NCI-H748 treated with DMSO at 0.1 percent for 48 hours (cell line): ENCODE measurements at regions not wholly inside any gene's neighbourhood (a gene's known extent, or its start where the extent isn't known, plus 50 kb on each side); places are given as distances from the start of the nearest gene placed in this dataset.
"Not testable (repeated sequence)": the region's sequence is repeated elsewhere in the genome, so short reads cannot be mapped to it uniquely, and the experiment has no call there.

ENCODE experiments used
- DNase-seq: peaks from one replicate; lab custom pipeline; 2025; lab: John Stamatoyannopoulos, UW

DNA sequence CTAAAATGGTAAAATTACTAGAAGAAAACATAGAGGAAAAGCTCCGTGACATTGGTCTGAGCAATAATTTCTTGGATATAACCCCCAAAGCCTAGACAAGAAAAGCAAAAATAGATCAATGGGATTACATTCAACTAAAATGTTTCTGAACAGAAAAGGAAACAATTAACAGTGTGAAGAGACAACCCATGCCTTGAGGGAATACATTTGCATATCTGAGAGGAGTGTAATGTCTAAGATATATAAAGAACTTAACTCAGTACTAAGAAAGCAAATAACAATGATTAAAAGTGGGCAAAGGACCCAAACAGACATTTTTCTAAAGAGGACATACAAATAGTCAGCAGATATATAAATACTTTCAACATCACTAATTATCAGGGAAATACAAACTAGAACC, 206.2 kb downstream of the VAPA start:
- DNase-seq: no peak

DNA sequence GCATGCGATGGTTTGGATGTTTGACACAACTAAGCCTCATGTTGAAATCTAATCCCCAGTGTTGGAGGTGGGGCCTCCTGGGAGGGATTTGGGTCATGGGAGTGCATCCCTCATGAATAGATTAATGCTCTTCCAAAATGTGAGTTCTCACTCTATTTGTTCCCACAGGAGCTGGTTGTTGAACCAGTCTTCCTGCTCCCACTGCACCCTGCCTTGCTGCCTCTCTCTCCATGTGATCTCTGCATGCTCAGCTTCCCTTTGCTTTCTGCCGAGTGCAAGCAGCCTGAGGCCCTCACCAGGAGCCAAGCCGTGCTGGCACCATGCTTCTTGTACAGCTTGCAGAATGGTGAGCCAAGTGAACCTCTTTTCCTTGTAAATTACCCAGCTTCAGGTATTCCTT, 206.8 kb downstream of the VAPA start:
- no peak for DNase-seq

DNA sequence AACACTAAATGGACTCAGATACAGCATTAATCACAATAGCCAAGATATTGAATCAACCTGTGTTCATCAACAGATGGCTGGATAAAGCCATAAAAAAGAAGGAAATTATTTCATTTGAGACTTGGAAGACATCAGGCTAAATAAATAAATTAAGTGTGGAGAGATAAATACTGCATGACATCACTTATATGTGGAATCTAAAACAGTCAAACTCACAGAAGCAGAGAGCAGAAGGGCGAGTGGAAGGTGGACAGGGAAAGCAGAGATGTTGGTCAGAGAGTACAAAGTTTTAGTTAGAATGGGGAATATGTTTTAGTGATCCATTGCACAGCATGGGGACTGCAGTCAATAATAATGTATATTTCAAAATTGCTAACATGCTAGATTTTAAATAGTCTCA, 207.2 kb downstream of the VAPA start:
- DNase-seq: no peak

DNA sequence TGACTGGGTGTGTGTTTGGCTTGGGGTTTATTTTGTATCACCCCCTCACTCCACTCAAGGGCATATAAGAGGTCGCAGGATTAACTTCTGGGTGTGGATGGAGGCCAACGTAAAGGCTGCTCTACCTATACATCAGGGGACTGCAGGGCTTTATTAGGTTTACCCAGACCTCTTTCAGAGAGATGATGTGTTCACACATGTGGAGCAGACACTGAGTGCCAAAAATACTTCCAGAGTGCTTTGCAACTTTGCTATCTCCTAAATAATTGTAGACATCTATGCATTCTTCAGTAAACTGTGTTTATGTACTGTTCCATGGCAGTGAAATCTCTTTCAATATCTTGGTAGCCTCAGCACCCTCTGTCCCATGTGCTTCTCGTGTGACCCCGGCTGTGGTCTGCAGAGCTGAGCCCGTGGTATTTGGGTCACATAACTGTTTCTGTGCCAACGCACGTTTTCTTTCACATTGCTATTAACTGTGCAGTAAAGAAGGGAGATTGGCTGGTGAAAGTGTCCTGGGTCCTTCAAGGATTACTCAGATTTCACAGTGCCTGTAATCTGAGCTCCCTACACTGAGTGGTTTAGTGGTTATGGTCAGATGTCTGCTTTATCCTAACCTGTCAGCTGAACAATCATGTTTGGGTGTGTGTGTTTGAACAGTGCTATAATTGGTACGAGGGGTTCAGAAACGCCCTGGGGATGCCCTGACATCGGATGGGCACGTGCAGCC, 208.1 kb downstream of the VAPA start:
- DNase-seq: peak; percentile 97

DNA sequence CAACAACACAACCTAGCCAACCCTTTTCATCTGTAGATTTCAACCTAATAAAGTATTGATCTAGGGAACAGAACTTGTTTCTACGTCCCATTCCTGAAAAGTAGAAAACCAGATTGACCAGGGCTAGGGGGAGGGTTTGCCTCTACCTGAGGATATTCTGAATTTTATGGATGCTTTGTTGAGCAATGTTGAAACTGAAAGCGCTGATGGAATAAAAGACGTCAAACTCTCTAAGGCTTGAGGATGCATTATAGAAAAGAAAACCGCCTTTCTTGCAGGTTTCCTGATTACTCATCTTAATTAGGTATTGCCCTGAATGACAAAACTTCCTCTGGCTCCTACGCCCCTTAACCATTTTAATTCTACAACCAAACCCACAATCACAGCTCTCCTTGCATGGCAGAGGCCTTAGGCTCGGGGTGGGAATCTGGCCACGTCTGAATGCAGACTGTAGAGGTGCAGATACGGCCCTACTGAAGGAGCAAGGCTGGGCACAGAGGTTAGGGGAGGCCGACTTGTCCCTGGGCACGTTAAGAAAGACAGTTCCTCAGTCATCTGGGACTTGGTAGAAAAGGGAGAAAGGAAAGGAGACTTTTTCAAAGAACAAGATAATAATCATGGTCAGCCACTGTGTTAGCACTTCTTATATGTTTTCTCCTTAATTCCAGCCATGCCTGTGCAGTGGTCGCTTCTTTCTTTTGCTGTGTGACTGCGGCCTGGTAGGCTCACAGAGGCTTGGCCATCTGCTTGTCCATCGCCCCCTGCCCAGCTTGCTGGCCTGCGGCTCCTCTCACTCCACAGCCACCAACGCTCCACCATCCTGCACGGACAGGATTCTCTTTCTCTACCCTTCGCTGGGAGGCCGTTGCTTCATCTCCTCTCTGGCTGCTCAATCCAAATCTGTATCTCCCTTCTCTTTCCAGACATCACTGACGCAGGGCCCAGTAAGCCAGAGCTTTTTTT, 209.5 kb downstream of the VAPA start:
- DNase-seq: no peak

DNA sequence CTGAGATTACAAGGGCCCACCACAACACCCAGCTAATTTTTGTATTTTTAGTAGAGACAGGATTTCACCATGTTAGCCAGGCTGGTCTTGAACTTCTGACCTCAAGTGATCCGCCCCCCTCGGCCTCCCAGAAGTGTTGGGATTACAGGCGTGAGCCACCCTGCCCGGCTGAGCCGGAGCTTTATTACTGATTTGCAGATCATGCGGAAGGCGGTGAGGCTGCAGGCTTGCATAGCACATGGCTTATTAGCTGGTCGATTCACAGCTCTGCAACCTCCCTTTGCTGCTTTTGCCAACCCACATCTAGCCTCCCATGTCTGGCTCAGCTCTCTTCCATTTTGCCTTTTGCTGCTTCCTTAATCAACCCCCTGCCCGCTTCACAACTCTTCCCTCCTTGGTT, 210.3 kb downstream of the VAPA start:
- DNase-seq: no peak

DNA sequence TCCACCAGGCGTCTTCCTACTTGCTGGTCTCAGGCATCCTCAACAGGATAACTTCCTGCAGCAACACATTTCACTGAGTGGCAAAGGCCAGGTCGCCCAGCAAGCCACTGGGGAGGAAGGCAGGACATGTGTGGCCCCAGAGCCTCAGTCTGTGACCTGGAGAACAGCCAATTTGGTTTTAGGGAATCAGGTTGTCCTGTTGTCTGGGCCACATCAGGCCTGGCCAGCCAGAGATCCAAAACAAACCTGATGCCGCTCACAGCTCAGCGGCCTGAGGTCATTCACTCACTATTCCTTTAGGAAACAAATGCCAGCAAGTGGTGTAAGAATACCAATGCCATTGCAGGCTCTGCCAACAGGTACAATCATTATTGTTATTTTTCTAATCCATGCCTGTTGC, 210.7 kb downstream of the VAPA start:
- no peak for DNase-seq

DNA sequence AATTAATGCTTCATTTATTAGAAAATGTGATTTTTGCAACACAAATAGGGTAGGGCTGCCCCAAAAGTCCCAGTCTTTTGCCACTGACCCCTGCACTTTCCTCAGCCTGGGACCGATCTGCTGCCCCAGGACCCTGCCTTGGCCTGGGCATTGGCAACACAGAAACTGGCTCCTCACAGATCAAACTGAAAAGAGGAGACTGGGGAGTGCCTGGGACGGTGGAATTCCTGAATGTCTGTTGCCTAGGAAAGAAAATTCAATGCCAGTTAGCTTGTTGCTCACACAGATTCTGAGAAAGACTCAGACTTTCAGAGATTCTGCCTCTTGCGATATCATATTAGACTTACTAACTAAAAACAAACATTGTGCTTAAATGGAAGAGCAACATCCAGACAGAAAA, 211.2 kb downstream of the VAPA start:
- no peak for DNase-seq

DNA sequence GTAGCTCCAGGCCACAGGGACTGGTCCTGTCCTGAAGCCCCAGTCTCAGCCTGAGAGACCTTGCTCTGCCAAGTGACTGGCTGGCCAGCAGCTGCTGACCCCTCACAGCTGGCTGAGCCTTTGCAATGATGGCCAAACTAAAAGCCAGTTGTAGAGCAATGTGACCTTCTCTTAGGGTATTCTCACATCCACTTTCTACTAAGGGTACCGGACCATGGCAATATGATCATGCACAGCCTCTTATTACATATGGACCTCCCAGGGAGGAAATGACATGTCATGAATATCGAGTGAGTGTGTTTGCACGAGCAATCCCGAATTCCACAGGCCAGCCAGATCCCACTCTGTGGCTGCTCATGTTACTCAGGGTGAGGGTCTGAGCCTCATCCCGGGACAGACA, 213.9 kb downstream of the VAPA start:
- DNase-seq: no peak

DNA sequence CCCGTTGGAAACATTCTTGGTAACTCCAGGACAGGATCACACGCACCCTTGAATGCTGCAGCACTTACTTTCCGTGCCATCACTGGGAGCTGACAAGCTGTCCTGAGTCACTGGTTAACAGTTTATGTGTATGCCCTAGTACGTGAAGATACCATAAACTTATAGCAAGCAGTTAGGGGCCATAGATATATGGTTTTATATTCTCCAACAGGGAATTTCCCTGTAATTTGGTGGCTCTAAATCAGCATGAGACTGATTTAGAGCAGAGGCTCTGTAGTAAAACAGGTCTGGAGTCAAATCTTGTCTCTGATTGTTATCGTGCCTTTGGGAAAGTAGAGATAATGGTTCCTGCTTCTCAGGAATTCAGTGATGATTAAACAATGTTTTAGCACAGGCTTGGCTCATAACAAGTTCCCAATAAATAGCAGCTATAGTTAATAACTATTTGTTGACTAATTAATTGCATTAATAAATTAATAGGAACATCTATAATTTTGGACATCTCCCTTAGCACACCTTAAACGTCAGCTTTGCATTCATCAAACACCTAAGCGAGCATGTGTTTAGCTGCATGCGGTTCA, 215.2 kb downstream of the VAPA start:
- DNase-seq: no peak

DNA sequence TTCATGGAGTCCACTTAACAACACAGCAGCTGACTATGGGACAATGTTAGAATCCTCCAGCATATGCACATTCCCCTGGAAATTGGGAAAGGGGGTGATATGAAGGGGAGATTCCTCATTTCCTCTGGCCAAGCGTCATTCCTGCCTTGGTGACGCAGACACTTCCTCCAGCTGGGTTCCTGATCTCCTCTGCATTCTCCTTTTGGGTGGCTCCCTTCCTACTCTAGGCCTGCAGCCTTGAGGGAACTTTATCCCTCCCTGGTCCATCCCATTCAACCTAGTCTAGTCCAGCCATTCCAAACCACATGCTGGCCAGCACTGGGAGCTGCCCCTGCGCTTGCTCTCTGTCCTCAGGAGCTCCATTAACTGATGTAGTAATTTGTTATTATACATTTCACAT, 216.8 kb downstream of the VAPA start:
- DNase-seq: no peak

DNA sequence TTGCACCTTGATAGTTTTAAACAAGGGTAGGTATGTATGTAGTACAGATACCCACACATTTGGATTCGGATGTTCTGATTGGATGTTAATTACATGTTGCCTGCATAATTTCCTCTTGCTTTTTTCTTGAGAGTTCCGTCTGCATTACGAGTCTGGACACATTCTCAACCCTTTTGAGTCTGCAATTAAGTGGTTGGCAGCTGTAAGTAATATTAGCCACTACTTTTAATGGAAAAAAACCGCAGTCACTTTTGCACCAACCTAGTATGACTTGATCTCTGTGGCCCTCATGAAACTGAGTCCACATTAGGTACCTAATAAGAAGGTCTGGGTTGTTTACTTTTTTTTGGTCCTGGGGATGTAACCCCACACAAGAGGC, 217.3 kb downstream of the VAPA start:
- no peak for DNase-seq

DNA sequence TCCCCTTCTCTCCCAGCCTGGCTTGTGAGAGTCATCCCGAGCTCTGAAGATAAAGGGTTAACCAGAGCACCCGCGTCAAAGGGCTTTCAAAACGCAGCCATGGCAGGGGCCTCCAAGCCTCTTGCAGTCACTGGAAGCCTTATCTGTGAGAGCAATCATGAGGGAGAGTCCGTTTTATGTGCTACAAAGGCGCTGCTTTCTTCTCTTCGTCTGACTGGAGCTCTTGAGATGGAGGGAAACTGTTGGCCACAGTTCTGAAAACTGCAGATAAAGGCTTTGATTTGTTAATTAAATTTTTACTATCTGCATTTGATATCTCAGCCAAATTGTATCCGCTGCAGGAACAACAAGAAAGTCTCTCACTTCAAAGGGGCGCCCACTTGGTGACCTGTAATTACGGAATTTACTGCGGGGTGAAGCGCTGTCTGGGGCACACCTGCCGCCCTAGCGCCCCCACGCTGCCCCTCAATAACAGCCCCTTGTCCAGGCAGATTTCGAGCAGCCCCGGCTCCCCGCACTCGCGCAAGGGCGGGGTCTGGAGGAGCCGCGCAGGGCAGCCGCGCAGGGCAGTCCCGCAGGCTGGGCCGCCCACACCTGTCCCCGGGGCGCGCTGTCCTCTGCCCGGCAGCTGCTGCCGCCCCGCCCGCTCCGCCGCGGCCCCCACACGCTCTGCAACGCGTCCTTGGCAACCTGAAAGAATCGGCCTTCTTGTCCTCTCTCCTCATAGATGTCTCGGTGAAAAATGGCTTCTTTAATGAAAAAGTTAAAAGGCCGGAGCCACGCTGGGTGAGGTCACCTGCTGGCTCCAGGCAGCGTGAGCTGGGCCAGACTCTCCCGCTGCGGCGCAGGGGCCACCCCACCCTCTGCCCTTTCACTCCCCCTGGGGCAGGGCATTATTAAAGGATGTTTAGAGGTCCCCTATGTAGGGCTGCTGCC, 217.9 kb downstream of the VAPA start:
- peak; percentile 57 for DNase-seq

DNA sequence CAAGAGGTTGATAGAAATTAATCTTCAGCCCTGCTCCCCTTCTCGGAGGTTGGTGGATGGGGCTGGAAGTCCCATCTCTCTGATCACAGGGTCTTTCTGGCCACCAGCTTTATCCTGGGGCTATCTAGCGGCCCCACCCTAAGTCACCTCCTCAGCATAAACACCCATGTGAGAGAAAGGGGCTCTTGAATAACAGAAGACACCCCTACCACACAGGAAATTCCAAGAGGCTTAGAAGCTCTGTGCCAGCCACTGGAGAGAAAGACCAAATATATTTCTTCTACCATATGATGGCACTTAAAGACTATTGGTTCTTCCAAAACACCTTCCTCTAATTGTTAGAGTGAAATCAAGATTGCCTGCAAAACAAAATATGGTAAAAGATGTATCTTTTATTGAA, 219.7 kb downstream of the VAPA start:
- no peak for DNase-seq

DNA sequence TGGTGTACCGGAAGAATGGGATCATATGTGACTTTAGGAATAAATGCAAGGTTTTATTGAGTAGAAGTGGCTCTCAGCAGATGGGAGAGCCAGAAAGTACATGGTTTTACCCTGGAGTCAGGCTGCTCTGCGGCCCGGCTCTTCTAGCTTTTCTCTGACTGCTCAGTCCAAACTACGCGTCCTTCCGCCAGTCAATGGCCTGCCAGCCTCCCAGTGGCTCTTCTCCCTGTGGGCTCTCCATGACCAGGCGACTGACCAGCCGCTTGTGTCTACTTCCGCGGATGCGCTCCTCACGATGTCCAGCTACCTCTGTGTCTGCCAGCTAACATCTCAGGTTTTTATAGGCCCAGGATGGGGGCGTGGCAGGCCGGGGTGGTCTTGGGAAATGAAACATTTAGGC, 220.4 kb downstream of the VAPA start:
- DNase-seq: no peak

DNA sequence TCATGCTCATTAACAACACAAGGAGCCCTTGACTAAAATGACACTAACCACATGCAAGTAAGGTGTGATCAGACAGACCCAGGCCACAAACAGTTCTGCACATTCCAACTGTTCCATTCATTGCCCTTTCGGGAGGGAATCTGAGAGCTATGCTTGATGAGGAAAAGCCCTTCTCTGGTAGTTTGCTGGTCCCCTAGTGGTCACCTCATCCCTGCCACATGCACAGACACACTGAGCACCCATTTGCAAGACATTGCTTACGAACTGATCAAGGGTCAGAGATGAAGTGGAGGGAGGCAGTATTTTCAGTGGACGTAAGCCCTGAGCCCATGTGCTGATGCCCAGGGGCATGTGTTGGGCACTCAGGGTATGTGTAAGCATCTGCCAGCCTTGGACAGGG, 220.9 kb downstream of the VAPA start:
- DNase-seq: not testable (repeated sequence)

DNA sequence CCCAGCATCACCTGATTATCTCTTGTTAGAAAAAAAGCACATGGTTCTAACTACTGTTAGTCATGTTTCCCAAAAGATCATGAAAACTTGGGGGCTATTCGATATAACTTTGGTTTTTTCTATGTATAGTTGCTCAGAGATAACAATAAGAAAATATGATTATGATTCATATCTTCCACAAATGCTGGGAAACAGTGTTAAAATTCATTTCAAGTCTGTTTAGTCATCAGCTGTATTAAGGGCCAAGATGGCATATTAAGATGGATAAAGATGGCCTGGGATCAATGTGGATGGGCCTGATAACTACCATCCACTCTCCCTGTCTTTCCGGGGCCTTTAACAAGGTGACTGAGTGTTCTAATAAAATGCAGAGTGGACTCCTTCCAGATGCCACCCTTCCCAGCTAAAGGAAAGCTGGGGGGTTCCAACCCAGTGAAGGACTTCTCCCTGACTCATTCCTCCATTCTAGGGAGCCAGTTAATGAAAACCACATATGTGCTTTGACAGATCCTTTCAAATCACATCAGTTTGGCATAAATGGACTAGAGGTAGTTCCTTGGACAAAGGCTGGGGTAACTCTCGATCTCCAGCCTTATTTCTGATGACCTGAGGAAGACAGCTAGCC, 221.6 kb downstream of the VAPA start:
- DNase-seq: no peak

DNA sequence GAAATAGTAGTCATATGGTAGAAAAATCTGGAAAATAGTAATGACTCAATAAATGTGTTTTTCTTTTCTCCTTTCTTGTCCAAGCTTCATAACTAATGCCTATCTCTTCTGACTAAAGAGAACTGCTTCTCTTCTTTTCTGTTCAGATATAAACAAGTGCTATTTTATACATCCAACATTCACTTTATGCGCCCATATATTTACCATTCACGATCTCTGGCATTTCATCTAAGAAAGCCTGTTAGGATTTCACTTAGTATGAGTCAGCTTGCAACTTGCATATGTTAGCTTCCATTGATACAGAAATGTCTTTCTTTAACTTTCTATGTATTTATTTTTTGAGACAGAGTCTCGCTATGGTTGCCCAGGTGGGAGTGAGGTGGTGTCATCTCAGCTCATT, 224.9 kb downstream of the VAPA start:
- DNase-seq: no peak

DNA sequence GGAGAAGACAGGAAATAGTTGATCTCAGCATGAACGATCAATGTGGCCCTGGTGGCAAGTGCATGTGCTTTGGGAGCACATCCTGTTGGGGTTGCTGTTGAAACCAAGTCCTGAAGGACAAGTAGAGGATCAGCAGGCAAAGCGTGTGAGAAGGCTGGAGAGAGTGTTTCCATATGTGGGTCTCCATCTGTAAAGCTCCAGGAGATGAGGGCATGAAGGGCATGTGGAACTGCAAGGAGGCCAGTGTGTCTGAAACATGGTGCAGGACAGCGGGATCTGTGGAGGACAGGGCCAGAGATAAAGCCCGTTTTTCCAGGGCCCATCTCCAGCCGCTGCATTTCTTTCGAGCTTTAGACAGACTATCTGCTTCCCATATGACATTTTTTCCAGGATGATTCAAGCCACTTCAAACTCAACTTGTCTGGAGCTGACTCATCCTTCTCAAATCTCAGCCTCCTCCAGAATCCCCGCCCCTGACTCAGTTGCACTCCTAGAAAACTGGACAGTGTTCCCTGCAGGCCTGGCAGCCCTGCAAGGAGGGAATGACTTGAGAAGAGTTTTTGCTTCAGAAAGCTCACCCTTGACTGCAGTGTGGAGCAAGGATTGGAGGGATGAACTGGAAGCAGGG, 226.1 kb downstream of the VAPA start:
- no peak for DNase-seq

DNA sequence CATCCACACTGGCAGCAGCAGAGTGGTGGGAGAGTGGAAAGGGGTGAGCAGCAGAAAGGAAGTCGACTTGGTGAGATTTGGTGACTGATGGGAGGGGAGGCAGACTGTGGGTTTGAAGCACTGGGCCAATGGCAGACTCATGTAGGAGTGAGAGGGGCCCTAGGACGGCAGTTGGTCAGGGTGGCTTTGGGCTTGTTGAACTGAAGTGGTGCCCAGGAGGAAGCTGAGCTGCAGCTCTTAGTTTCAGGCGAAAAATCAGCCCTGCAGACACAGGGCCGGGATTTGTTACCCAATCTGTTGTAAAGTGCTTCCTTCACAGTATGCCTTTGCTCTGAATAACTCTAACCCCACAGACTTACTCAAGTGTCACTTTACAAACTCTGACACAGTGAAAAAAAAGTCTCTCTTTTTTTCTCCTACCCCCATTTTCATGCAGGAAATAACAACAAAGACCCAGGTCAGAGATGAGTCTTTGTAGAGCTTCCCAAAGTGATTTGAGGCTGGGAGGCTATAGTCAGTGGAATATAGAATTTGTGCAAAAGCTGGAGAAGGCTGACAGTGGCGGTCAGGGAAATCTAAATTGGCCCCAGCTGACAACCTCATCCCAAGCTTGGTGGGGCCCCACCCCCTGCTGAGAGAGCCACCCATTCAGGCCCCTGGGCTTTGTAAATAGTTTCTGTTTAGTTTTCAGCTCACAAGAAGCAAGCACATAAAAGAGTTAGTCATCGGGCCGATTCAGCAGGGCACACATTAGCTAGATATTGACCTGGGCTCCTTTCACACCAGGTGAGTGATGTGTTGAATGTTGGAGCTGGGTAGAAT, 226.9 kb downstream of the VAPA start:
- no peak for DNase-seq
